Tibial nerve (tissue), 4 donors: ENCODE measurements at regions not wholly inside any gene's neighbourhood (a gene's known extent, or its start where the extent isn't known, plus 50 kb on each side); places are given as distances from the start of the nearest gene placed in this dataset.

Source experiments
- CTCF ChIP-seq, 5 experiments: fragments of 200-600 bp in 3 of 5; fragments of 450-650 bp in 2 of 5; sonication (generic) in 3 of 5; IDR thresholded peaks; one replicate each; pipeline ENCODE4 v1.5.1; 2016 to 2019; ENCODE audit warnings: antibody characterized with exemption in 5 of 5, mild to moderate bottlenecking in 3 of 5, moderate library complexity in 2 of 5
- EP300 ChIP-seq, 2 donors: sonication (generic); formaldehyde crosslinking; IDR thresholded peaks; one replicate each; pipeline ENCODE4 v1.6.1; 2017; ENCODE audit warnings: antibody characterized with exemption in 2 of 2, mild to moderate bottlenecking in 1 of 2
- POLR2A ChIP-seq, 2 donors: fragments of 450-650 bp; IDR thresholded peaks; one replicate each; pipeline ENCODE4 v1.6.1; 2017; ENCODE audit warnings: antibody characterized with exemption in 2 of 2, mild to moderate bottlenecking in 2 of 2, moderate library complexity in 2 of 2

- TF ChIP-seq CTCF (IDR thresholded peaks at IDR 0.05) = no peak
- no peak for TF ChIP-seq POLR2A (IDR thresholded peaks at IDR 0.05)
- no peak for TF ChIP-seq EP300 (IDR thresholded peaks at IDR 0.05)
Measured at GRCh38 chr3:178218231-178218630, 318.0 kb upstream of the KCNMB2 start.
